GM12878 (cell line): ENCODE measurements at regions not wholly inside any gene's neighbourhood (a gene's known extent, or its start where the extent isn't known, plus 50 kb on each side); places are given as distances from the start of the nearest gene placed in this dataset.

Source experiments
- ATAC-seq: fragments of 200-7000 bp; cut with Tn5 transposase; 3 replicates; pipeline ENCODE4 v1.9.1; 2020; ENCODE audit warnings: mild to moderate bottlenecking, moderate library complexity
- BruUV-seq: library from RNA; stranded (reverse); fragments of 400-500 nt; replicated peaks from 2 replicates; lab custom pipeline; 2021; lab: Mats Ljungman, UMichigan
- CTCF ChIA-PET: fragments of 300-600 bp; sonication (Branson Sonifier 250); formaldehyde crosslinking; extraction: SDS; loops from one replicate; lab custom pipeline; 2021; ENCODE audit warnings: inconsistent platforms; lab: Yijun Ruan, JAX
- POLR2A ChIA-PET: fragments of 350-600 bp; formaldehyde crosslinking; extraction: SDS; loops from one replicate; lab custom pipeline; 2021; ENCODE audit warnings: inconsistent platforms; lab: Charles Lee
- RAD21 ChIA-PET: fragments of 300-600 bp; sonication (Branson Sonifier 250); formaldehyde crosslinking; loops from one replicate; lab custom pipeline; 2023; ENCODE audit warnings: antibody characterized with exemption; ENCODE audit not compliant: unreplicated experiment; lab: Charles Lee
- SMC1A ChIA-PET: fragments of 300-600 bp; sonication (Branson Sonifier 250); formaldehyde crosslinking; loops from one replicate; lab custom pipeline; 2023; ENCODE audit not compliant: unreplicated experiment, uncharacterized antibody; lab: Charles Lee
- DNase-seq: peaks from one replicate; pipeline ENCODE4 v3.0.0-alpha.2; 2011; ENCODE audit warnings: low read depth, low spot score
- FAIRE-seq: peaks from 3 replicates; lab custom pipeline; 2011; peaks lifted over from hg19 to GRCh38; lab: Jason Lieb, UNC
- H2AFZ ChIP-seq: 2 replicates; pipeline ENCODE4 v1.6.0; 2011; ENCODE audit warnings: low read depth, low read length, control low read depth; ENCODE audit not compliant: control insufficient read depth
- H3K27ac ChIP-seq: 2 replicates; pipeline ENCODE4 v1.5.1; 2011; ENCODE audit warnings: control low read depth; ENCODE audit not compliant: control insufficient read depth, insufficient read depth
- H3K27me3 ChIP-seq, 2 experiments: replicated peaks in 1 of 2; 2 replicates each; pipeline versions ENCODE4 v1.6.0 to v1.6.1; 2011; ENCODE audit warnings: low read length in 1 of 2; ENCODE audit not compliant: control insufficient read depth in 2 of 2, insufficient read depth in 2 of 2
- H3K36me3 ChIP-seq, 2 experiments: 2 replicates each; pipeline ENCODE4 v1.5.1; 2011; ENCODE audit warnings: low read length in 1 of 2; ENCODE audit not compliant: control insufficient read depth in 2 of 2, insufficient read depth in 2 of 2
- H3K4me1 ChIP-seq: 2 replicates; pipeline ENCODE4 v1.6.1; 2011; ENCODE audit warnings: mild to moderate bottlenecking, low read length, moderate library complexity, mixed read lengths; ENCODE audit not compliant: control insufficient read depth, insufficient read depth
- H3K4me2 ChIP-seq: 2 replicates; pipeline ENCODE4 v1.6.0; 2011; ENCODE audit warnings: control low read depth; ENCODE audit not compliant: control insufficient read depth, insufficient read depth
- H3K4me3 ChIP-seq: fragments of 200-600 bp; sonication (generic); 2 replicates; pipeline ENCODE4 v1.5.1; 2016
- H3K79me2 ChIP-seq: 2 replicates; pipeline ENCODE4 v1.6.0; 2011; ENCODE audit warnings: low read length; ENCODE audit not compliant: control insufficient read depth, insufficient read depth
- H3K9ac ChIP-seq: 2 replicates; pipeline ENCODE4 v1.8.0; 2011; ENCODE audit warnings: low read length, control low read depth, mixed read lengths; ENCODE audit not compliant: control insufficient read depth, insufficient read depth
- H3K9me3 ChIP-seq: replicated peaks from 3 replicates; pipeline ENCODE4 v1.5.1; 2011; ENCODE audit warnings: mild to moderate bottlenecking, low read length; ENCODE audit not compliant: control insufficient read depth, insufficient read depth
- H4K20me1 ChIP-seq: 2 replicates; pipeline ENCODE4 v1.6.0; 2011; ENCODE audit not compliant: control insufficient read depth, insufficient read depth
- CHD2 ChIP-seq: IDR thresholded peaks from 2 replicates; pipeline ENCODE4 v1.6.1; 2011; ENCODE audit warnings: low read depth, low read length, improper control_type of control experiment, borderline replicate concordance
- ETV6 ChIP-seq, 2 experiments: fragments of 450-650 bp in 1 of 2; IDR thresholded peaks in 1 of 2; conservative IDR thresholded peaks in 1 of 2; 2 replicates each; pipeline ENCODE4 v1.6.1; 2014; ENCODE audit warnings: antibody characterized with exemption in 1 of 2, borderline replicate concordance in 1 of 2, low read depth in 1 of 2, mild to moderate bottlenecking in 1 of 2, moderate library complexity in 1 of 2
- LARP7 ChIP-seq: fragments of 450-650 bp; IDR thresholded peaks from 2 replicates; pipeline ENCODE4 v1.6.1; 2017; ENCODE audit warnings: mild to moderate bottlenecking
- NFIC ChIP-seq: IDR thresholded peaks from 2 replicates; pipeline ENCODE4 v1.6.1; 2012; ENCODE audit warnings: low read depth, mild to moderate bottlenecking, inconsistent platforms, low read length, moderate library complexity
- POU2F2 ChIP-seq: IDR thresholded peaks from 3 replicates; pipeline ENCODE4 v1.6.1; 2011; ENCODE audit warnings: low read depth, mild to moderate bottlenecking, low read length, borderline replicate concordance
- SREBF1 ChIP-seq: IDR thresholded peaks from 2 replicates; pipeline ENCODE4 v1.6.1; 2012; ENCODE audit warnings: mild to moderate bottlenecking, low read length
- WGBS: methylation state at CpG from one replicate; pipeline ENCODE4 v1.1.6; 2016; ENCODE audit warnings: low lambda C conversion rate; ENCODE audit not compliant: insufficient replicate concordance, insufficient coverage; ENCODE audit errors: missing lambda C conversion rate; 5-methylcytosine and 5-hydroxymethylcytosine counted together
- in situ Hi-C: fragments of 300-500 bp; cut with MboI; formaldehyde crosslinking; loops from 9 replicates; pipeline ENCODE4 v1.14.3; 2018; ENCODE audit warnings: mixed read lengths
- intact Hi-C: fragments of 100-400 bp; cut with micrococcal nuclease; formaldehyde crosslinking; loops from one replicate; pipeline ENCODE4 v1.14.2; 2022; ENCODE audit not compliant: unreplicated experiment
- TF ChIP-seq, protein P1 (sequence below): IDR thresholded peaks from 2 replicates; pipeline ENCODE4 v1.6.1; 2011; ENCODE audit warnings: borderline replicate concordance, low read depth, mild to moderate bottlenecking, moderate library complexity, mixed read lengths, low read length; ENCODE audit not compliant: insufficient read depth; ENCODE audit errors: extremely low read length

GRCh38 chr5:61215996-61216395 lies 53.7 kb upstream of the SMIM15 start:
- H4K20me1 ChIP-seq: no peaks in the 10 kb centered on the region
- in situ Hi-C loops: no loop called here
- H3K4me3 ChIP-seq: no peak overlapping the region
- H3K27ac ChIP-seq: no peak overlapping the region
- no peak for DNase-seq
- ChIA-PET CTCF (interaction anchor here (1.1 to 1.5 kb wide), 2 partner anchors 13 to 37 kb away, joined by 3 read pairs; no protein-coding TSS in a partner anchor), SMC1A (interaction anchor here (0.8 to 2.3 kb wide), 4 partner anchors 13 to 51 kb away, joined by 3 to 8 read pairs (median 6); no protein-coding TSS in a partner anchor), POLR2A (interaction anchor here (1.2 kb wide), 1 partner anchor 114 kb away, joined by 3 read pairs; no protein-coding TSS in a partner anchor), RAD21 (no interaction called here)
- no peak overlapping the region for H3K4me2 ChIP-seq
- no peak for TF ChIP-seq ETV6 (conservative IDR thresholded peaks at IDR 0.05 in 1 of 2, IDR thresholded peaks at IDR 0.05 in 1 of 2; ENCODE audit: borderline replicate concordance in 1 of 2, low read depth in 1 of 2)
- no peak for TF ChIP-seq POU2F2
- no peak for TF ChIP-seq SREBF1
- no peak for TF ChIP-seq LARP7
- no peak for TF ChIP-seq NFIC
- TF ChIP-seq, protein P1, sequence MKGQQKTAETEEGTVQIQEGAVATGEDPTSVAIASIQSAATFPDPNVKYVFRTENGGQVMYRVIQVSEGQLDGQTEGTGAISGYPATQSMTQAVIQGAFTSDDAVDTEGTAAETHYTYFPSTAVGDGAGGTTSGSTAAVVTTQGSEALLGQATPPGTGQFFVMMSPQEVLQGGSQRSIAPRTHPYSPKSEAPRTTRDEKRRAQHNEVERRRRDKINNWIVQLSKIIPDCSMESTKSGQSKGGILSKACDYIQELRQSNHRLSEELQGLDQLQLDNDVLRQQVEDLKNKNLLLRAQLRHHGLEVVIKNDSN: no peak
- no peak for TF ChIP-seq CHD2
- H3K79me2 ChIP-seq: no peaks in the 10 kb centered on the region
- H2AFZ ChIP-seq: no peak overlapping the region
- H3K9me3 ChIP-seq: no peaks in the 10 kb centered on the region; the same call in 2 of the 3 replicates
- FAIRE-seq: no peak
- H3K9ac ChIP-seq: no peak overlapping the region
- no peaks in the 10 kb centered on the region for H3K4me1 ChIP-seq
- no peaks in the 10 kb centered on the region for H3K27me3 ChIP-seq
- no peaks in the 10 kb centered on the region for H3K36me3 ChIP-seq
- intact Hi-C loops: no loop called here
- ATAC-seq: no peak
- BruUV-seq: no TSS peak
- WGBS: 24% methylated on average over 3 of the region's 3 CpGs
